D721Med (cell line): ENCODE measurements at regions not wholly inside any gene's neighbourhood (a gene's known extent, or its start where the extent isn't known, plus 50 kb on each side); places are given as distances from the start of the nearest gene placed in this dataset.

ENCODE experiments used
- DNase-seq: peaks from one replicate; pipeline ENCODE4 v3.0.0; 2011; ENCODE audit warnings: low spot score; ENCODE audit not compliant: insufficient read length
- FAIRE-seq: peaks from 2 replicates; lab custom pipeline; 2011; peaks lifted over from hg19 to GRCh38; lab: Jason Lieb, UNC
- CTCF ChIP-seq: IDR thresholded peaks from 2 replicates; pipeline ENCODE4 v1.5.1; 2012; ENCODE audit warnings: mild to moderate bottlenecking, control low read depth; ENCODE audit not compliant: insufficient read depth; ENCODE audit errors: missing control alignments

DNA sequence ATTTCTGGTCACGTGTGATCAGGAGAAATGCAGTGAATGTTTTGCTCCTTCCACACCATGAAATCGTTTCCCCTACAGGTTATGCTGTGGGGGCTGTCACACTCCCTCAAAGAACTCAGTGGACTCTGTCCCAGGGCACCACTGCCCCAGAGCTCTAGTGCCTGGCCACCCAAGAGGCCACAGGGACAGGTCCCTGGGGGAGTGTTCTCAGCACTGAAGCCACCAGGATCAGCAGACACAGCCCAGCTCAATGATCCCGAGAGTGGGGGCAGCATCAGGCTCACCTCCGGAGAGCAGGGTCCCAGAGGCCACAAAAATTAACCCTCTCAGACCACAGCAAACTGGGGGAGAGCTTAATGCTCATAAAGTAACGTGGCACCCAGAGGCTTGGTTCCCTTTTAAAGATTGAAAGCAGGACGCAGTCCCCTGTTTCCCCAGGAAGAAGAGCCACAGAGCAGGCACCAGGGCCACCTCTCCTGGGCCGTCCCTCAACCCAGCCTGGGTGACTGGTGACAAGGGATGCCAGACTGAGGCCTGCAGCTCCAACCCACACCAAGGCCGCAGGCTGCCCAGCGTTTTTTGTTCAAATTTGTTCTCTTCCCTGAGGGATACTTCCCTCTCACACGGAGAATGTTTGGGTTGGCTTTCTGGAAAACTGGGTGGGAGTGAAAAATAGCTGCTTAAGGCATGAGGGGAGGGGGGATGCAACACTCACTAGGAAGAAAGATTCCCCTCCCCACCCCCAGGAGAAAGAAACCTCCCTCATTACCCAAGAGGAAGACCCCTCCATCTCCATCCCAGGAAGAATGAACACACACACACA, 123.3 kb upstream of the IGF1R start:
- DNase-seq (no peak), FAIRE-seq (no peak)
- no peak for TF ChIP-seq CTCF

DNA sequence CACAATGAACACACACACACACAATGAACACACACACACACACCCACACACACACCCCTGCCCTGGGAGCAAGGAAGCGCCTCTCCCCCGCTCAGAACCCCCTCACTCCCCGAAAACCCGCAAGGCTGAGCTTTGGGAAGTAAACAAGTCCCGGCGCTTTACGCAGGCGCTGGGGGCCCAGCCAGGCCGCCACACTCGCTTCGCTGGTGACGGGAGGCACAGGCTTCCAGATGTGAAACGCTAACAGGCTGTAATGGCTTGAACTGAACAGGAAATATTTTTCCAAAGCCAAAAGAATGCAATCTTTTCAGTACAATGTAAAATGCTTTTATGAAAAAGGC, 122.7 kb upstream of the IGF1R start:
- DNase-seq = no peak
- no peak for TF ChIP-seq CTCF
- no peak for FAIRE-seq

DNA sequence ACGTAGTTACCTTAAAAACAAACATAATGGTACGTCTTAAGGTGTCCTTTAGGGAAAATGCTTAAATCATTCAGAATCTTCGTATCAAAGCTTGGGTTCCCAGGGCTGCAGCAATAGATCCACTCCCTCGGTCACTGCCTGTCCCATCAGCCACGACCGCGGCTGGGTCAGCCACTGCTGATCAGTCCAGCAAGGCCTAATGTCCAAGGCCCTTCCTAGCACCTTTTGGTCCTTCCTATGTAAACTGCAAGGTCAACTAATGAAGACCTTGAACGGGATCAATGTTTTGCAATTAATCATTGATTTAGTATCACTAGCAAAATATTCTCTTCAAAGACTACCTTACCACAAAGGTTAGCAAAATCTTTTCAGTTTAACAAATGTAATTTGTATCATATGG, 122.2 kb upstream of the IGF1R start:
- TF ChIP-seq CTCF = no peak
- DNase-seq (no peak), FAIRE-seq (no peak)

DNA sequence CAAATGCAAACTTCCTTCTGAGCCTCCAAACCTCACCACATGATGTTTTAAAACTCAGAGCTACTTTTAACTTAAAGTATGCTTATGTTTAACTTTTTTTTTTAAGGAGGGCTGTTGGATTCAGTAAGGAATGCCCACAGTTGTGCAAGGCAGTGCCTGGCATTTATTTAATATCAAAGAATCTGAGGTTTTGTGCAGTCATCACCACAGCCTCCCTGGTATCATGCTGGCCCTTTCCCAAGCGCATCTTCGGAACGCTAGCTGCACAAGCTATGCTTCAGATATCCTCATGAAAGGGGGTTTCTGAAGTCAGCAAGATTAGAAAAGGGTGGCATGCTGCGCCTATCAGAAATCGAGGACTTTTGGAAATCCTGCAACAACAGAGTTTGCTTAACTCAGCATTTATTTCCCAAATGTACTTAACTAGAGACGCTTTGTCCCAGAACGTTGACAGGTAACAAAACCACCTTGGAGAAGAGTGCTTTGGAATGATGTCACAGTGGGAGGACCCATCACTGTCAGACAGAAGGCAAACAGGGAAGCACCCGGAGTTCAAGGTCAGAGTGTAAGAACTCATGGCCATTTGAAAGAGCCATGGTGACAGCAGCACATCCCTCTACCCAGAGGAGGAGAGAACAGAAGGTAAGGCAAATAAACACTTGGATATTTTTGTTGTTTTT, 120.2 kb upstream of the IGF1R start:
- DNase-seq = no peak
- no peak for TF ChIP-seq CTCF
- no peak for FAIRE-seq

GRCh38 chr15:98529205-98530145, 118.9 kb upstream of the IGF1R start:
- FAIRE-seq (no peak), DNase-seq (no peak)
- no peak for TF ChIP-seq CTCF

GRCh38 chr15:98530570-98530969, 117.8 kb upstream of the IGF1R start:
- no peak for TF ChIP-seq CTCF
- FAIRE-seq (no peak), DNase-seq (no peak)
